Glutamatergic neuron (in vitro differentiated cells): ENCODE measurements at regions not wholly inside any gene's neighbourhood (a gene's known extent, or its start where the extent isn't known, plus 50 kb on each side); places are given as distances from the start of the nearest gene placed in this dataset.

Experiments
- DNase-seq: peaks from one replicate; pipeline ENCODE4 v3.0.0; 2022
- H3K27ac Mint-ChIP-seq: one replicate; pipeline ENCODE4 v1.8.0; 2020; ENCODE audit warnings: mild to moderate bottlenecking, mixed read lengths, inconsistent platforms; ENCODE audit not compliant: unreplicated experiment
- H3K27me3 Mint-ChIP-seq: one replicate; pipeline ENCODE4 v1.8.0; 2020; ENCODE audit warnings: mild to moderate bottlenecking, moderate library complexity, mixed read lengths, inconsistent platforms; ENCODE audit not compliant: unreplicated experiment
- H3K36me3 Mint-ChIP-seq: one replicate; pipeline ENCODE4 v1.8.0; 2020; ENCODE audit warnings: mild to moderate bottlenecking, mixed read lengths, inconsistent platforms; ENCODE audit not compliant: unreplicated experiment
- H3K4me1 Mint-ChIP-seq: one replicate; pipeline ENCODE4 v1.8.0; 2020; ENCODE audit warnings: mild to moderate bottlenecking, low read depth, mixed read lengths, inconsistent platforms; ENCODE audit not compliant: unreplicated experiment
- H3K4me3 Mint-ChIP-seq: one replicate; pipeline ENCODE4 v1.8.0; 2020; ENCODE audit warnings: mild to moderate bottlenecking, mixed read lengths, inconsistent platforms; ENCODE audit not compliant: unreplicated experiment
- H3K9me3 Mint-ChIP-seq: one replicate; pipeline ENCODE4 v1.8.0; 2020; ENCODE audit warnings: mild to moderate bottlenecking, moderate library complexity, mixed read lengths, inconsistent platforms; ENCODE audit not compliant: unreplicated experiment
- CTCF ChIP-seq: fragments of 200-600 bp; sonication (generic); IDR thresholded peaks from one replicate; pipeline ENCODE4 v1.5.0; 2021; ENCODE audit not compliant: partially characterized antibody, unreplicated experiment

GRCh38 chr7:7114575-7115291 lies 67.6 kb upstream of the C1GALT1 start:
- Mint-ChIP-seq H3K4me3 (no peak overlapping the region), H3K4me1 (no peaks in the 10 kb centered on the region), H3K36me3 (no peaks in the 10 kb centered on the region), H3K27me3 (no peaks in the 10 kb centered on the region), H3K9me3 (peaks cover 3% of the 10 kb centered on the region), H3K27ac (no peak overlapping the region)
- TF ChIP-seq CTCF, result no peak
- DNase-seq, result no peak

- no peaks in the 10 kb centered on the region for H3K4me1 Mint-ChIP-seq
- no peak for DNase-seq
- no peaks in the 10 kb centered on the region for H3K27me3 Mint-ChIP-seq
- no peak for TF ChIP-seq CTCF
- no peaks in the 10 kb centered on the region for H3K36me3 Mint-ChIP-seq
- no peak overlapping the region for H3K27ac Mint-ChIP-seq
- H3K4me3 Mint-ChIP-seq, result no peak overlapping the region
- H3K9me3 Mint-ChIP-seq, result no peaks in the 10 kb centered on the region
Measured at GRCh38 chr7:7117935-7118586, 64.3 kb upstream of the C1GALT1 start.

- Mint-ChIP-seq H3K4me1 (no peaks in the 10 kb centered on the region), H3K27me3 (no peaks in the 10 kb centered on the region), H3K4me3 (no peak overlapping the region), H3K27ac (no peak overlapping the region), H3K9me3 (no peaks in the 10 kb centered on the region), H3K36me3 (no peaks in the 10 kb centered on the region)
- no peak for DNase-seq
- TF ChIP-seq CTCF, result no peak
Measured at GRCh38 chr7:7118822-7119221, 63.5 kb upstream of the C1GALT1 start.

- no peaks in the 10 kb centered on the region for H3K36me3 Mint-ChIP-seq
- H3K4me3 Mint-ChIP-seq, result no peak overlapping the region
- DNase-seq, result no peak
- H3K4me1 Mint-ChIP-seq, result no peaks in the 10 kb centered on the region
- TF ChIP-seq CTCF, result no peak
- no peaks in the 10 kb centered on the region for H3K9me3 Mint-ChIP-seq
- H3K27me3 Mint-ChIP-seq, result no peaks in the 10 kb centered on the region
- no peak overlapping the region for H3K27ac Mint-ChIP-seq
Measured at GRCh38 chr7:7119729-7120128, 62.6 kb upstream of the C1GALT1 start.

- Mint-ChIP-seq H3K4me1 (no peaks in the 10 kb centered on the region), H3K27me3 (no peaks in the 10 kb centered on the region), H3K36me3 (no peaks in the 10 kb centered on the region), H3K27ac (no peak overlapping the region), H3K4me3 (no peak overlapping the region), H3K9me3 (no peaks in the 10 kb centered on the region)
- TF ChIP-seq CTCF, result no peak
- DNase-seq, result no peak
Measured at GRCh38 chr7:7122033-7122478, 60.3 kb upstream of the C1GALT1 start.
